OCI-LY1 (cell line): ENCODE measurements at regions not wholly inside any gene's neighbourhood (a gene's known extent, or its start where the extent isn't known, plus 50 kb on each side); places are given as distances from the start of the nearest gene placed in this dataset.

Experiments used
- H2AFZ ChIP-seq: fragments of 200-600 bp; sonication (generic), shearing (Covaris generic); 2 replicates; pipeline ENCODE4 v1.6.0; 2014; ENCODE audit warnings: antibody characterized with exemption, mild to moderate bottlenecking, low read length
- H3F3A ChIP-seq: fragments of 200-600 bp; sonication (generic), shearing (Covaris generic); 2 replicates; pipeline ENCODE4 v1.6.0; 2014; ENCODE audit warnings: mild to moderate bottlenecking, antibody characterized with exemption, low read length, moderate library complexity; ENCODE audit not compliant: insufficient read depth
- H3K27ac ChIP-seq: fragments of 200-600 bp; sonication (generic); 2 replicates; pipeline ENCODE4 v1.5.1; 2014; ENCODE audit warnings: low read length, mixed run types, mild to moderate bottlenecking, low read depth; ENCODE audit not compliant: poor library complexity, severe bottlenecking
- H3K27me3 ChIP-seq: fragments of 200-600 bp; sonication (generic); 2 replicates; pipeline ENCODE4 v1.6.0; 2014; ENCODE audit warnings: antibody characterized with exemption, mild to moderate bottlenecking, low read length, moderate library complexity; ENCODE audit not compliant: insufficient read depth
- H3K36me3 ChIP-seq: fragments of 200-600 bp; sonication (generic); 2 replicates; pipeline ENCODE4 v1.6.1; 2014; ENCODE audit warnings: mild to moderate bottlenecking, antibody characterized with exemption, low read length, moderate library complexity, mixed read lengths; ENCODE audit not compliant: insufficient read depth
- H3K4me1 ChIP-seq: fragments of 200-600 bp; sonication (generic); 2 replicates; pipeline ENCODE4 v1.5.1; 2014; ENCODE audit warnings: mild to moderate bottlenecking, low read length, moderate library complexity; ENCODE audit not compliant: insufficient read depth, severe bottlenecking
- H3K4me2 ChIP-seq: fragments of 200-600 bp; sonication (generic), shearing (Covaris generic); 2 replicates; pipeline ENCODE4 v1.6.1; 2014; ENCODE audit warnings: low read length
- H3K4me3 ChIP-seq: fragments of 200-600 bp; sonication (generic); 2 replicates; pipeline ENCODE4 v1.5.1; 2014; ENCODE audit warnings: low read length, low read depth, mild to moderate bottlenecking, mixed read lengths; ENCODE audit not compliant: poor library complexity, severe bottlenecking
- H3K79me2 ChIP-seq: fragments of 200-600 bp; shearing (Covaris generic); 2 replicates; pipeline ENCODE4 v1.6.1; 2016; ENCODE audit warnings: mixed run types, low read length, mixed read lengths; ENCODE audit not compliant: insufficient read depth
- H3K9ac ChIP-seq: fragments of 200-600 bp; sonication (generic), shearing (Covaris generic); 2 replicates; pipeline ENCODE4 v1.6.1; 2014; ENCODE audit warnings: mild to moderate bottlenecking, low read length, mixed read lengths
- H3K9me2 ChIP-seq: fragments of 200-600 bp; sonication (generic), shearing (Covaris generic); 2 replicates; pipeline ENCODE4 v1.6.1; 2014; ENCODE audit warnings: low read depth, mild to moderate bottlenecking, low read length, mixed read lengths
- H3K9me3 ChIP-seq: fragments of 200-600 bp; shearing (Covaris generic); 2 replicates; pipeline ENCODE4 v1.6.1; 2014; ENCODE audit warnings: low read length, mixed read lengths
- H4K20me1 ChIP-seq: fragments of 200-600 bp; sonication (generic), shearing (Covaris generic); 2 replicates; pipeline ENCODE4 v1.6.0; 2016; ENCODE audit warnings: mild to moderate bottlenecking, low read length; ENCODE audit not compliant: insufficient read depth
- EZH2 ChIP-seq: fragments of 200-600 bp; sonication (generic), shearing (Covaris generic); IDR thresholded peaks from 2 replicates; pipeline ENCODE4 v1.8.0; 2017; ENCODE audit warnings: borderline replicate concordance, mixed run types, mild to moderate bottlenecking, antibody characterized with exemption, low read length, moderate library complexity, mixed read lengths
- TF ChIP-seq, protein P1 (sequence below): fragments of 200-600 bp; sonication (generic), shearing (Covaris generic); IDR thresholded peaks from 2 replicates; pipeline ENCODE4 v1.5.1; 2017; ENCODE audit warnings: mild to moderate bottlenecking, antibody characterized with exemption, low read length, moderate library complexity, mixed read lengths

DNA sequence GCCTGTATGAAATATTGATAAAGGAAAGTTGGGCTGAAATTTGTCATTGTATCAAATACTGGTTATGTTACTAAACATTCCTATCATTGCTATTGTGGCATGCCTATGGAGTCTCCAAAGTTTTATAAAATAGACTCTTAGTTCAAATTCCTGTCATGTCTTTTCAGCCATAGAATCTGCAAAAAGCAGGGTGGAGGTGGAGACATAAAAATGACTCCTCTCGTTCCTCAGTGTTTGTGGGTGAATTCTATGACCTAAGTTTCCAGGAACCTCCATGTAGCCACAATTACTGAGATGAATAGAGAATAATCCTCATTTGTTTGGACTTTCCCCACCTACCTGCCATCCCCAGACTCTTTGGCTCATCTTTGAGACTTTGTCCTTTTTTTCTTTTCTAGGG lies 326.3 kb upstream of the ETAA1 start:
- Histone ChIP-seq H2AFZ (no peak overlapping the region), H3K36me3 (no peaks in the 10 kb centered on the region), H3F3A (no peaks in the 10 kb centered on the region)

DNA sequence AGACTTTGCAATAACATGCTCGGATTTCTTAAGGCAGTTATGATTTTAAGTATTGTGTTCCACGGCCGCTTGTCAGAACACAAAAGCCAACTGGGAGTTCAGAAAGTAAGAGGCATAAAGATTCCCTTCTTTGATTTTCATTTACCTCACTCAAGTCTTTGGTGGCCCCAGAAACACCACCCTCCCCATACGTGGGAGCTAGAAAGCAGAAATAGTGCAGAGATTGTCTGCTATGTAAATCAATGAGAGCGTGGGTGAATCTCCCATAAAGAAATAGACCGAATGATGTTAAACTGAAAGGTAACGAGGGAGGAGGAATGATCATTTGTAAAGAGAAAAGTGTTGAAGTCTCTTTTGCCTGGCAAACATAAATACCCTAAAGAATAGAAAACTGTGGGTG lies 322.1 kb upstream of the ETAA1 start:
- Histone ChIP-seq H3K9me2 (no peaks in the 10 kb centered on the region), H3K27ac (no peak overlapping the region), H3K4me1 (no peaks in the 10 kb centered on the region), H4K20me1 (no peaks in the 10 kb centered on the region), H3F3A (no peaks in the 10 kb centered on the region), H3K4me2 (no peak overlapping the region), H3K79me2 (no peaks in the 10 kb centered on the region), H3K9me3 (no peaks in the 10 kb centered on the region), H3K27me3 (no peaks in the 10 kb centered on the region), H3K36me3 (no peaks in the 10 kb centered on the region), H3K9ac (no peak overlapping the region), H2AFZ (no peak overlapping the region), H3K4me3 (no peak overlapping the region)
- TF ChIP-seq EZH2 = no peak
- TF ChIP-seq, protein P1, sequence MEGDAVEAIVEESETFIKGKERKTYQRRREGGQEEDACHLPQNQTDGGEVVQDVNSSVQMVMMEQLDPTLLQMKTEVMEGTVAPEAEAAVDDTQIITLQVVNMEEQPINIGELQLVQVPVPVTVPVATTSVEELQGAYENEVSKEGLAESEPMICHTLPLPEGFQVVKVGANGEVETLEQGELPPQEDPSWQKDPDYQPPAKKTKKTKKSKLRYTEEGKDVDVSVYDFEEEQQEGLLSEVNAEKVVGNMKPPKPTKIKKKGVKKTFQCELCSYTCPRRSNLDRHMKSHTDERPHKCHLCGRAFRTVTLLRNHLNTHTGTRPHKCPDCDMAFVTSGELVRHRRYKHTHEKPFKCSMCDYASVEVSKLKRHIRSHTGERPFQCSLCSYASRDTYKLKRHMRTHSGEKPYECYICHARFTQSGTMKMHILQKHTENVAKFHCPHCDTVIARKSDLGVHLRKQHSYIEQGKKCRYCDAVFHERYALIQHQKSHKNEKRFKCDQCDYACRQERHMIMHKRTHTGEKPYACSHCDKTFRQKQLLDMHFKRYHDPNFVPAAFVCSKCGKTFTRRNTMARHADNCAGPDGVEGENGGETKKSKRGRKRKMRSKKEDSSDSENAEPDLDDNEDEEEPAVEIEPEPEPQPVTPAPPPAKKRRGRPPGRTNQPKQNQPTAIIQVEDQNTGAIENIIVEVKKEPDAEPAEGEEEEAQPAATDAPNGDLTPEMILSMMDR = no peak

More for the DNA sequence above, 326.3 kb upstream of the ETAA1 start:
- H3K9me3 ChIP-seq = no peaks in the 10 kb centered on the region
- H3K9ac ChIP-seq = no peak overlapping the region
- H3K4me1 ChIP-seq = no peaks in the 10 kb centered on the region
- TF ChIP-seq, protein P1 = no peak
- TF ChIP-seq EZH2 = no peak
- H3K79me2 ChIP-seq = no peaks in the 10 kb centered on the region
- H3K27ac ChIP-seq = no peak overlapping the region
- no peak overlapping the region for H3K4me2 ChIP-seq
- no peaks in the 10 kb centered on the region for H3K9me2 ChIP-seq
- no peak overlapping the region for H3K4me3 ChIP-seq
- H3K27me3 ChIP-seq = no peaks in the 10 kb centered on the region
- no peaks in the 10 kb centered on the region for H4K20me1 ChIP-seq

DNA sequence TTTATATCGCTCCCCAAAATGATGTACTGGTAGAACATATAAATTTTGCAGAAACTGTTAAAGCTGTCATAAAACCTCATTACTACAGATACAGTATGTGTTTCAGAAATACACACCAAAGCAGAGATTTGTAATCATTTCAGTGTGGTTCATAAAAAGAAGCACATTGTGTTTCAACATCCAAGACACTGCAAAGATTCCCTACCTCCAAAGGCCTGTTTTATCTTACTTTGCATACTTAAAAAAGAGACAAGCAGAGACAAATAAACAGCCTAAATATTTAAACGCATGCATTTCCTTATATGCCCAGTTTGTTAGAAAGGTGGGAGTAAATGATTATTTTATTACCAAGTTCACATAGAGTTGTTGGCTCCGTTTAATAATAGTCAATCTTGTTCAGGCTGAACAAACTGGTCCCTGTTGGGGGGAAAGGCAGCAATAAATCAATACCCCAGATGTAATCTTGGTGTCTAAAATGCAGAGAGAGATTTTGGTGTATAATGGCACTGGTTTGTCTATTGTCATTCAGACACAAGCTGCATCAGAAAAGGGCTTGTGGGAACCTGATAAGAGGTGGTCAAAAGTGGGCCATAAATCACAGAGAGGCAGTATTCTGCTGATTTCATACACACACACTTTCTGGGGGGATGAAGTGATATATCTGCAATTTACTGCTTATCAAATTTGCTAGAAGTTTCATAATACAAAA lies 321.4 kb upstream of the ETAA1 start:
- Histone ChIP-seq H3K27ac (no peak overlapping the region), H3K9ac (no peak overlapping the region), H3K9me3 (no peaks in the 10 kb centered on the region), H3K4me3 (no peak overlapping the region), H3K36me3 (no peaks in the 10 kb centered on the region), H3K4me2 (no peak overlapping the region), H2AFZ (no peak overlapping the region), H3K4me1 (no peaks in the 10 kb centered on the region), H4K20me1 (no peaks in the 10 kb centered on the region), H3K27me3 (no peaks in the 10 kb centered on the region), H3K79me2 (no peaks in the 10 kb centered on the region), H3K9me2 (no peaks in the 10 kb centered on the region), H3F3A (no peaks in the 10 kb centered on the region)
- no peak for TF ChIP-seq EZH2
- TF ChIP-seq, protein P1 = no peak
